Common myeloid progenitor, CD34-positive (primary cell): ENCODE measurements at regions not wholly inside any gene's neighbourhood (a gene's known extent, or its start where the extent isn't known, plus 50 kb on each side); places are given as distances from the start of the nearest gene placed in this dataset.
A peak's percentile ranks its signal among the peaks of the same experiment; 100 is the strongest.

Experiments
- CTCF ChIA-PET: fragments of 350-600 bp; sonication (Branson Sonifier 250); formaldehyde crosslinking; loops from one replicate; lab custom pipeline; 2021; ENCODE audit warnings: antibody characterized with exemption; lab: Charles Lee
- POLR2A ChIA-PET: fragments of 350-600 bp; sonication (Branson Sonifier 250); formaldehyde crosslinking; loops from one replicate; lab custom pipeline; 2021; ENCODE audit warnings: antibody characterized with exemption; lab: Charles Lee
- DNase-seq, 3 donors: peaks; one replicate each; pipeline versions ENCODE4 v3.0.0 to v3.0.0-alpha.2; 2013
- H3K27ac ChIP-seq, 2 experiments: 1 replicate in 1 of 2; 2 replicates in 1 of 2; pipeline ENCODE4 v1.7.0; 2013; ENCODE audit warnings: inconsistent platforms in 2 of 2, low read length in 2 of 2, mild to moderate bottlenecking in 2 of 2, low read depth in 1 of 2, moderate library complexity in 1 of 2; ENCODE audit not compliant: severe bottlenecking in 2 of 2, insufficient read depth in 1 of 2, poor library complexity in 1 of 2
- H3K27me3 ChIP-seq, 5 experiments: replicated peaks in 2 of 5; 1 replicate in 3 of 5; 2 replicates in 2 of 5; pipeline versions ENCODE4 v1.6.1 to v1.7.0; 2013; ENCODE audit warnings: low read length in 4 of 5, mild to moderate bottlenecking in 2 of 5, moderate library complexity in 2 of 5, inconsistent platforms in 1 of 5; ENCODE audit not compliant: insufficient read depth in 5 of 5, control insufficient read depth in 4 of 5
- H3K36me3 ChIP-seq, 4 experiments: 1 replicate in 2 of 4; 2 replicates in 2 of 4; pipeline versions ENCODE4 v1.6.1 to v1.7.0; 2013; ENCODE audit warnings: low read length in 3 of 4, control low read depth in 1 of 4, mild to moderate bottlenecking in 1 of 4; ENCODE audit not compliant: control insufficient read depth in 4 of 4, insufficient read depth in 4 of 4
- H3K4me1 ChIP-seq, 4 experiments: 1 replicate in 3 of 4; 2 replicates in 1 of 4; pipeline versions ENCODE4 v1.6.1 to v1.7.1; 2013; ENCODE audit warnings: low read length in 3 of 4, mild to moderate bottlenecking in 3 of 4, control low read depth in 1 of 4, inconsistent platforms in 1 of 4, moderate library complexity in 1 of 4; ENCODE audit not compliant: control insufficient read depth in 4 of 4, insufficient read depth in 4 of 4; ENCODE audit errors: control extremely low read depth in 1 of 4
- H3K4me3 ChIP-seq, 7 experiments: 1 replicate in 4 of 7; 2 replicates in 3 of 7; pipeline versions ENCODE4 v1.5.1 to v1.7.0; 2013; ENCODE audit warnings: mild to moderate bottlenecking in 7 of 7, low read length in 6 of 7, moderate library complexity in 6 of 7, inconsistent platforms in 2 of 7, low read depth in 2 of 7, control low read depth in 1 of 7; ENCODE audit not compliant: insufficient read depth in 4 of 7, control insufficient read depth in 1 of 7; ENCODE audit errors: extremely low read depth in 1 of 7
- H3K9me3 ChIP-seq, 5 experiments: 1 replicate in 4 of 5; 2 replicates in 1 of 5; pipeline versions ENCODE4 v1.6.1 to v1.7.1; 2013; ENCODE audit warnings: low read length in 4 of 5, mild to moderate bottlenecking in 2 of 5, inconsistent platforms in 1 of 5, low read depth in 1 of 5, moderate library complexity in 1 of 5; ENCODE audit not compliant: control insufficient read depth in 4 of 5, insufficient read depth in 2 of 5; ENCODE audit errors: control extremely low read depth in 1 of 5
- WGBS: methylation state at CpG from one replicate; pipeline ENCODE4 v1.1.5; 2013; ENCODE audit not compliant: insufficient coverage; 5-methylcytosine and 5-hydroxymethylcytosine counted together

DNA sequence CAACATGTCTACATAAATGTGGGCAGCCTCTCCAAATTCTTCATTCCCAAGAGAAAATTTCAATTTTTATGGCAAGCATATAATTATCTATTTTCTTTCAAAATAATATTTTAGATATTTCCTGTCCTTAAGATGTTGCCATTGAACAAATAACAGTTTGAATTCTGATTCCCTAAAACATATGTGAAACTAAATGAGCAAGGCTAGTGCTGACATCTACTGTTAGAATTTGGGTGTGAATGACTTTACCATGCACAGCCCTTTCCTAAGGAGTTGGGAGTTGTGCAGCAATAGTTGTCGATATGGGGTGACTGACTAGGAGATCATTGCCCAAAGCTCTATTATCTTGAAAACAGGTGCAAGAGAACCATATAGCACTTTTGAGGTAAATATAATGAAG, 108.2 kb upstream of the SLC38A4 start:
- Histone ChIP-seq H3K9me3 (peaks cover 0 to 4% (median 3%) of the 10 kb centered on the region in 5 experiments), H3K27ac (no peak overlapping the region), H3K36me3 (no peaks in the 10 kb centered on the region), H3K27me3 (no peaks in the 10 kb centered on the region), H3K4me3 (no peak overlapping the region), H3K4me1 (no peaks in the 10 kb centered on the region)
- DNase-seq, result peak; percentile 38 to 62 (median 50)
- WGBS, result 43% methylated on average over 1 of the region's 1 CpG
- CTCF ChIA-PET, result interaction anchor here (0.6 to 3.0 kb wide), 6 partner anchors 11 to 1407 kb away, joined by 3 to 10 read pairs (median 4); no protein-coding TSS in a partner anchor
- POLR2A ChIA-PET, result no interaction called here

DNA sequence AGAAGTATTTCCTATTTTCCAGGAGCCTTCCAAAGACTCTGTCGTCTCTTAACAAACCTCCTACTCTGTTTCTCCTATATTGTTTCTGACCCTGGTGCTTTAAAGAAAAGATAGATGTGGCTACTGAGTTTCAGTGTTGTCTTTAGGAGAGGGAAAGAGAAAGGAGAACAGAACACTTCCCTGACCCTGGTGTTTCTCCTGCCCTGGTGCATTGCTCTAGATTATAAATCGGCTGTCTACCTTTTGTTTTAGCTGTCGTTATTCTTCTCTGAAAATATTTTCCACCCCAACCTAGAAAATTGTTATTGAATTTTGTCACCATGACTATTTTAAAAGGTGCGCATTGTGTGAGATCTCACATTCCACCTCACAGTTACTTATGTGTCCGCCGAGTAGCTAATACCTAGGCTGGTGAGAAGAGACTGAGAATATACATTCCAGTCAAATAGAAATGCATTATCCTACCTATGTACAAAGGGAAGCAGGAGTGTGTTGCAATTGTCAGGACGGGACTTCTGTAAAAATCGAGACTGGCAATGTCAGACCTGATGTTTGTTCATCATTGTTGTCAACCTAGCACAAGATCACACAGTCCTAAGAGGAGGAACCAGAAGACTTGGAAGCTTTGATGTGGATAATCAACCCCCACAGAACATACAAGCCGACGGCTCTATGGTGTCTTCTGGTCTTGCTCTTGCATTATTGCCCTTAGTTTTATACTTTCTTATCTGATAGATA, 108.7 kb upstream of the SLC38A4 start:
- H3K27me3 ChIP-seq, result no peaks in the 10 kb centered on the region
- H3K27ac ChIP-seq, result no peak overlapping the region
- WGBS, result 92% methylated on average over 5 of the region's 10 CpGs
- no peaks in the 10 kb centered on the region for H3K36me3 ChIP-seq
- POLR2A ChIA-PET, result no interaction called here
- peaks cover 0 to 4% (median 3%) of the 10 kb centered on the region in 5 experiments for H3K9me3 ChIP-seq
- CTCF ChIA-PET, result interaction anchor here (0.9 to 3.0 kb wide), 4 partner anchors 8 to 698 kb away, joined by 3 to 10 read pairs (median 4); no protein-coding TSS in a partner anchor
- no peak for DNase-seq
- no peaks in the 10 kb centered on the region for H3K4me1 ChIP-seq
- no peak overlapping the region for H3K4me3 ChIP-seq

GRCh38 chr12:46935271-46935847, 109.6 kb upstream of the SLC38A4 start:
- peaks cover 0 to 4% (median 3%) of the 10 kb centered on the region in 5 experiments for H3K9me3 ChIP-seq
- no peak overlapping the region for H3K27ac ChIP-seq
- no peaks in the 10 kb centered on the region for H3K36me3 ChIP-seq
- DNase-seq, result no peak
- 100% methylated on average over 1 of the region's 3 CpGs for WGBS
- ChIA-PET CTCF (interaction anchor here (1.0 to 1.4 kb wide), 2 partner anchors 9 to 12 kb away, joined by 3 to 4 read pairs; no protein-coding TSS in a partner anchor), POLR2A (no interaction called here)
- H3K4me1 ChIP-seq, result no peaks in the 10 kb centered on the region
- no peaks in the 10 kb centered on the region for H3K27me3 ChIP-seq
- no peak overlapping the region for H3K4me3 ChIP-seq

DNA sequence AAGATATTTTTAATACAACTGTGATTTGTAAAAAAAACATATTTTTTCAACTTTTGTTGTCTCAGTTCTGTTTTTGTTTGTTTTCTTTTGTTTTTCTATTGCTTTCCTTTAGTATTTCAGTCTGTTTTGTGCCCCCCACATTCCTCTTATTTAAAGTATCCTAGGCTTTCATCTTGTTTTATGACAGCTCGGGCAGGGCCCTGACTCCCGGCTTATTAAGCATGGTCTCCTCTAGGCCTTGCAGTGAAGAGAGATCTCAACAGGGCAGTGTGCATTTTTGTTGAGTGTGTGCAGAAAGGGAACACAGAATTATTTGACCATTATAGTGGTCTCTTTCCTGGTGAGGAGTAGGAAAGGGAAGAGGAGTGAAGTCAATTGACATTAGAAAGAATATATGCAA, 110.2 kb upstream of the SLC38A4 start:
- no peak for DNase-seq
- POLR2A ChIA-PET, result no interaction called here
- Histone ChIP-seq H3K4me3 (no peak overlapping the region), H3K9me3 (peaks cover 0 to 3% (median 2%) of the 10 kb centered on the region in 5 experiments), H3K27me3 (no peaks in the 10 kb centered on the region), H3K27ac (no peak overlapping the region), H3K4me1 (no peaks in the 10 kb centered on the region), H3K36me3 (no peaks in the 10 kb centered on the region)
- CTCF ChIA-PET, result no interaction called here
- 79% methylated on average over 2 of the region's 2 CpGs for WGBS

DNA sequence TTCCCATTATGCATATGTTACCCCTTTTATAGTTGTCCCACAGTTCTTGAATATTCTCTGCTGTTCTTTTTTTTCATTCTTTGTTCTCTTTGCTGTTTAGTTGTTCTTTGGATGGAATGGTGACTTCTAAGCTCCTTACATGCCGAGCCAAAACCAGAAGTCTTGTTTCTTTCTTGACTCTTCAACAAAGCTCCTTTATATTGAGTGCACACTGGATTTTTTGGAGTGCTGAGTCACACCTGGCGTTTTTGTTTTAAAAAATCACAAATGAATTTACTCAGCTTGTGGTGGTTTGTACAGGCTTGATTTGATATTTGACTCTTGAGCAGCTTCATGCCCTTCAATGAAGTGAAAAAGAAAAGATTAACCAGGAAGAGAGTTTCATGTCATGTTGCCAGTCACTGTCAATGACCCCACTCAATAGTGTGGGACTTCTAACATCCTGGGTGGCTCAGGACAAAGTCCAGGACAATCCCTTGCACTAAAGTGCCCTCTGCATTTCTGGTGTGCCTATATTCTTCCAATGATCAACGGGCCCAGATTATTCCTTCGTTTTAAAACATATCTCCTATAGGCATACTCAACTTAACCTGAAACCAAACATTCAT, 112.4 kb upstream of the SLC38A4 start:
- no peak overlapping the region for H3K4me3 ChIP-seq
- no peaks in the 10 kb centered on the region for H3K27me3 ChIP-seq
- 100% methylated on average over 3 of the region's 4 CpGs for WGBS
- H3K36me3 ChIP-seq, result no peaks in the 10 kb centered on the region
- no peaks in the 10 kb centered on the region for H3K9me3 ChIP-seq
- ChIA-PET CTCF (interaction anchor here (0.8 kb wide), 1 partner anchor 27 kb away, joined by 3 read pairs; no protein-coding TSS in a partner anchor), POLR2A (no interaction called here)
- H3K27ac ChIP-seq, result no peak overlapping the region
- no peak for DNase-seq
- H3K4me1 ChIP-seq, result no peaks in the 10 kb centered on the region

- ChIA-PET CTCF (interaction anchor here (1.0 to 1.3 kb wide), 3 partner anchors 12 to 80 kb away, joined by 3 to 4 read pairs (median 3); no protein-coding TSS in a partner anchor), POLR2A (interaction anchor here (0.6 kb wide), 1 partner anchor 602 kb away, joined by 3 read pairs; no protein-coding TSS in a partner anchor)
- WGBS, result no CpG with 5 or more reads among the region's 1 CpG
- Histone ChIP-seq H3K4me3 (no peak overlapping the region), H3K9me3 (no peaks in the 10 kb centered on the region), H3K27me3 (no peaks in the 10 kb centered on the region), H3K4me1 (peaks cover 0 to 2% (median 0%) of the 10 kb centered on the region in 4 experiments), H3K36me3 (no peaks in the 10 kb centered on the region), H3K27ac (no peak overlapping the region)
- DNase-seq, result no peak
Observed at GRCh38 chr12:46941981-46942380, 116.2 kb upstream of the SLC38A4 start.
